ENCODE measurements at regions not wholly inside any gene's neighbourhood (a gene's known extent, or its start where the extent isn't known, plus 50 kb on each side); places are given as distances from the start of the nearest gene placed in this dataset.
"Not testable (repeated sequence)": the region's sequence is repeated elsewhere in the genome, so short reads cannot be mapped to it uniquely, and the experiment has no call there.

- peak; percentile 45; the same call in 1 of the 2 replicates for TF ChIP-seq CTCF (conservative IDR thresholded peaks at IDR 0.05)
- not testable (repeated sequence) for TF ChIP-seq EZH2 (IDR thresholded peaks at IDR 0.05; ENCODE audit: low read depth)
Observed at GRCh38 chr15:19888811-19889210, 652.8 kb downstream of the GOLGA6L6 start.
